ENCODE measurements at regions not wholly inside any gene's neighbourhood (a gene's known extent, or its start where the extent isn't known, plus 50 kb on each side); places are given as distances from the start of the nearest gene placed in this dataset.
"Not testable (repeated sequence)": the region's sequence is repeated elsewhere in the genome, so short reads cannot be mapped to it uniquely, and the experiment has no call there.

DNA sequence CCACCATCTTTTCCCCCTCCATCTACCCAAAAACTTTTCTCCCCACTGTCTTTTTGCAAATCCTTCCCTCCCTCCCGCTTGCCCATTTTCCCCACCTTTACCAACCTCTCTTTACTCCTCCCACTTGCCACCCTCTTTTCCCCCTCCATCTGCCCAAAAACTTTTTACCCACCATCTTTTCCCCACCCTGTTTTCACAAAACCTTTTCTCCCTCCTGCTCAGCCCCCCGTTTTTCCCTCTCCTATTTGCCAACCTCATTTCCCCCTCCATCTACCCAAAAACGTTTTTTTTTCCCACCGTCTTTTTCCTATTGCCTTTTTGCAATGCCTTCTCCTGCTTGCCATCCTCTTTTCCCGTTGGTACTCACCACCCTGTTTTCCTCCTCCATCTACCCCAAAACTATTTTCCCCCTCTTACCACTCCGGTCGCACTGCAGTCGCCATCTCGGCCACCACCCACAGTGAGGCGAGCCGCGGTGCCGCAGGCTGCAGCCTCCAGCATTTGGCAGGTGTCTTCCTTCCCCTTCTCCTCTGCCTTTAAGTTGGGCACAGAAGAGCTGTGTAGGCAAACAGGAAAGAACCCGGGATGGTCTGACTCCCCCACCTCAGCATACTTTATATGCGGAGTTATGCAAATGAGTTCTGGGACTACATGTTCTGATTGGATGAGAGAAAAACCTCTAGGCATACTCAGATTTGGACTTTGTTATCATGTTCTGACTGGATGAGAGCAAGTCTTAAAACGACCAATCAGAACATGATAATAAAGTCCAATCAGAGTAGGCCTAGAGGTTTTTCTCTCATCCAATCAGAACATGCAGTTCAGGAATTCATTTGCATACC is 121.2 kb upstream of the VPREB1 start:
- H3K36me3 ChIP-seq (ENCODE audit: control insufficient read depth in 1 of 2, insufficient read depth in 2 of 2, low read length in 2 of 2): no peaks in the 10 kb centered on the region
- H3K4me1 ChIP-seq (ENCODE audit: control insufficient read depth in 1 of 2, insufficient read depth in 2 of 2, low read length in 2 of 2): no peaks in the 10 kb centered on the region
- H3K4me3 ChIP-seq (ENCODE audit: low read depth in 1 of 2, low read length in 2 of 2): no peak overlapping the region
- H3K9me3 ChIP-seq (ENCODE audit: control insufficient read depth in 1 of 2, low read length in 2 of 2): no peaks in the 10 kb centered on the region
- no peak overlapping the region for H3K27ac ChIP-seq (ENCODE audit: low read depth, low read length)
- no peak overlapping the region for H3K9ac ChIP-seq (ENCODE audit: low read depth in 1 of 2, low read length in 2 of 2)
- H3K27me3 ChIP-seq (ENCODE audit: control insufficient read depth in 1 of 2, insufficient read depth in 2 of 2, low read length in 2 of 2): no peaks in the 10 kb centered on the region

DNA sequence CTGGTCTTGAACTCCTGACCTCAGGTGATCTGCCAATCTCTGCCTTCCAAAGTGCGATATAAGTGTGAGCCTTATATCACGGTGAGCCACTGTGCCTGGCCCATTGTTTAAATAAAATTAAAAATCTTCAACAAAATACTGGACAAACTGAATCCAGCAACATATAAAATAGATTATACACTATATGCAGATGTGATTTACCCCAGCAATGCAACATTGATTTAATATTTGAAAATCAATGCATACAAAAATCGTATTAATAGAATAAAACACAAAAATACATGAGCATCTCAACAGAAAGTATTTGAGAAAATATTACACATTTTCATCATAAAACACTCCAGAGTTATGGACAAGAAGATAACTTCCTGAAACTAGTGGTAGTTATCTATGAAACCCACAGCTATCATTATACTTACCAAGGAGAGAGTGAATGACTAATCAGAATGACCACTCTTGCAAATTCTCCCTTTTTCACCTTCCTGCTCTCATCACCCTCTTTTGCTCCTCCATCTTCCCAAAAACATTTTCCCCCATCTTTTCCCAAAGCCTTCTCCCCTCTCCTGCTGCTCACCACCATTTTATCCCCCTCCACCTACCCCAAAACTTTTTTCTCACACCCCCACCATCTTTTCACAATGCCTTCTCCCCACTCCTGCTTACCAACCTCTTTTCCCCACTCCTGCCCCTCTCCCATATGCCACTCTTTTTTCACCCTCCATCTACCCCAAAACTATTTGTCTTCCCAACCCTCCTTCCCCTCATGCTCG is 122.1 kb upstream of the VPREB1 start:
- no peaks in the 10 kb centered on the region for H3K9me3 ChIP-seq (ENCODE audit: control insufficient read depth in 1 of 2, low read length in 2 of 2)
- no peaks in the 10 kb centered on the region for H3K27me3 ChIP-seq (ENCODE audit: control insufficient read depth in 1 of 2, insufficient read depth in 2 of 2, low read length in 2 of 2)
- H3K27ac ChIP-seq (ENCODE audit: low read depth, low read length): no peak overlapping the region
- H3K36me3 ChIP-seq (ENCODE audit: control insufficient read depth in 1 of 2, insufficient read depth in 2 of 2, low read length in 2 of 2): no peaks in the 10 kb centered on the region
- H3K4me3 ChIP-seq (ENCODE audit: low read depth in 1 of 2, low read length in 2 of 2): no peak overlapping the region
- no peaks in the 10 kb centered on the region for H3K4me1 ChIP-seq (ENCODE audit: control insufficient read depth in 1 of 2, insufficient read depth in 2 of 2, low read length in 2 of 2)
- H3K9ac ChIP-seq (ENCODE audit: low read depth in 1 of 2, low read length in 2 of 2): no peak overlapping the region

DNA sequence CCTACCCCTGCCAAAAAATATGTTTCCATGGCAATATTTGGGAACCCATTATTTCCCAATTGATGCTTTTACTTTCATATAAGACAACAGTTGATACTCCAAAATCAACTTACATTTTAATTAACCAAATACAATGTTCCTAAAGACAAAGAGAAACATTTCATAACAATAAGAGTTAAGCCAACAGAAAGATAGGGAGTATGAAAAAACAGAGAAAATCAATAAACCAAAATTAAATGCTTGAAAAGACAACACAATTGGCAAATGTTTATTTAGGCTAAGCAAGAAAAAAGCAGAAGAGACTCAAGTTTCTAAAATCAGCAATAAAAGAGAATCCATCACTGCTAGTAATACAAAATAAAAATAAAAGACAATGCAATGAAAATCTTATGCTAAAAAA is 123.1 kb upstream of the VPREB1 start:
- Histone ChIP-seq H3K27me3 (ENCODE audit: control insufficient read depth in 1 of 2, insufficient read depth in 2 of 2, low read length in 2 of 2) (no peaks in the 10 kb centered on the region), H3K4me1 (ENCODE audit: control insufficient read depth in 1 of 2, insufficient read depth in 2 of 2, low read length in 2 of 2) (no peaks in the 10 kb centered on the region), H3K27ac (ENCODE audit: low read depth, low read length) (no peak overlapping the region), H3K36me3 (ENCODE audit: control insufficient read depth in 1 of 2, insufficient read depth in 2 of 2, low read length in 2 of 2) (no peaks in the 10 kb centered on the region), H3K4me3 (ENCODE audit: low read depth in 1 of 2, low read length in 2 of 2) (no peak overlapping the region), H3K9ac (ENCODE audit: low read depth in 1 of 2, low read length in 2 of 2) (no peak overlapping the region), H3K9me3 (ENCODE audit: control insufficient read depth in 1 of 2, low read length in 2 of 2) (no peaks in the 10 kb centered on the region)

DNA sequence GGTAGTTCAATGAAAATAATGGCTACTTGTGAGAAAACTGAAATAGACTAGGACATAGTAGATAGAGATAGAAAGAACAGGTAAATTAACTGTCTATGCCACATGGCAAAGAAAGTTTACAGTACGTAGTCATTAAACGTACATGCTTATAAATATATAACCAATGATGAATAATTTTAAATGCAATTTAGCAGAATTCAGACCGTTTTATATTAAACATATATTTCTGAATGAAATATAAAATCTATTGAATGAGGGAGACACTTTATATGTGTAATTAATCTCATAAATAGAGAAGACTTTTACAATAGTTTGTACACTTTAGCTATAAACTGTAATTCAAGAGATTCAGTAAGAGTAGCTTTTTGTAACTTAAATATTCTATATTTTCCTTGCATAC is 124.4 kb upstream of the VPREB1 start:
- Histone ChIP-seq H3K9ac (ENCODE audit: low read depth in 1 of 2, low read length in 2 of 2) (no peak overlapping the region), H3K4me1 (ENCODE audit: control insufficient read depth in 1 of 2, insufficient read depth in 2 of 2, low read length in 2 of 2) (no peaks in the 10 kb centered on the region), H3K27me3 (ENCODE audit: control insufficient read depth in 1 of 2, insufficient read depth in 2 of 2, low read length in 2 of 2) (no peaks in the 10 kb centered on the region), H3K27ac (ENCODE audit: low read depth, low read length) (no peak overlapping the region), H3K9me3 (ENCODE audit: control insufficient read depth in 1 of 2, low read length in 2 of 2) (no peaks in the 10 kb centered on the region), H3K4me3 (ENCODE audit: low read depth in 1 of 2, low read length in 2 of 2) (no peak overlapping the region), H3K36me3 (ENCODE audit: control insufficient read depth in 1 of 2, insufficient read depth in 2 of 2, low read length in 2 of 2) (no peaks in the 10 kb centered on the region)

DNA sequence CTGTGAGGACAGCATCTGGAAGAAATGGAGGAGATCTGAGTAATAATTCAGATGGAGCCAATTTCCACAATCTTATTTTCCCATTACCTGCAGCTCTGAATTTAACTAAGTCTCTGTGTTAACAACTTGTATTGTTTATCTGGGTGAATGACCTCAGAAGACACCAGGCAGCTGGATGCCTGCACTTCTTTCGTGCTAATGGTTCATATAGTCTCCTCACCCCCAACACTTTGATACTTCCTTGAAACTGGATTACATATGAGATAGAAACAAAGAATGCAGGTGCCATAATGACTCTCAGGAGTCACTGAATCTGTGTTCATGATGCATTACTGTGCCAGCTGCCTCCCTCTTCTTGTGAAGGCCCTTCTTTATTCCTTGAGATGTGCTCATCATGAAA is 125.6 kb upstream of the VPREB1 start:
- Histone ChIP-seq H3K4me3 (ENCODE audit: low read depth in 1 of 2, low read length in 2 of 2) (no peak overlapping the region), H3K4me1 (ENCODE audit: control insufficient read depth in 1 of 2, insufficient read depth in 2 of 2, low read length in 2 of 2) (no peaks in the 10 kb centered on the region), H3K36me3 (ENCODE audit: control insufficient read depth in 1 of 2, insufficient read depth in 2 of 2, low read length in 2 of 2) (no peaks in the 10 kb centered on the region), H3K9ac (ENCODE audit: low read depth in 1 of 2, low read length in 2 of 2) (no peak overlapping the region), H3K9me3 (ENCODE audit: control insufficient read depth in 1 of 2, low read length in 2 of 2) (no peaks in the 10 kb centered on the region), H3K27me3 (ENCODE audit: control insufficient read depth in 1 of 2, insufficient read depth in 2 of 2, low read length in 2 of 2) (no peaks in the 10 kb centered on the region), H3K27ac (ENCODE audit: low read depth, low read length) (no peak overlapping the region)

DNA sequence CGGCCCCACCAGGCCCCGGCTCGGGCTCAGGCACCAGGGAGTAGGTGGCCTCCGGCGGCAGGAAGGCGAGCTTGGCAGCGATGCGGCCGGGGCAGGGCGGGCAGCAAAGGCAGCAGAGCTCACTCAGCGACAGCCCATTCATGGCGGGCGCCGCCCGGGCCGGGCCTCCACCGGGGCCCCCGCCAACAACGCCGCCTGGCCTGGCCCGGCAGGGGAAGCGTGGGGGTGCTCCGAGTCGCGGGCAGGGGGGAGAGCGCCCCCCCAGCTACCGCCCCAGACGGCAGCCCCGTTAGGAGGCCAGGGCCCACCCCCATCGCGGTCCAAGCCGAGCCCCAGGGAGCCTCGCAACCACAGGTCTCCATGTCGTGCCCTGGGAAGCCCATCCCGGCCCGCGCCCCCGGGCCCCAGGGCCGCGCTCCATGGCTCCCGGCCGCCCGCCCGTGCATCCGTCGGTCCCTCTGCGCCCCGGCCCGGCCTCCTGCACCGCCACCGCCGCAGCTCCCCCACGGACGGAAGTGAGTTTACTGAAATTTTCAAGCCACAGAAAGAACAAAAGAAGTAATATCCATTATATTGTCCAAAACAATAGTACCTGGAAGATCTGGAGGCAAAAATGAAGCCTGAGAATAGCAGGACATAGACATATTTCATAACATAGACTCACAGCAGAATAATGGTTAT is 126.6 kb upstream of the VPREB1 start:
- H3K4me3 ChIP-seq (ENCODE audit: low read depth in 1 of 2, low read length in 2 of 2); H3K27ac ChIP-seq (ENCODE audit: low read depth, low read length); H3K9me3 ChIP-seq (ENCODE audit: control insufficient read depth in 1 of 2, low read length in 2 of 2); H3K4me1 ChIP-seq (ENCODE audit: control insufficient read depth in 1 of 2, insufficient read depth in 2 of 2, low read length in 2 of 2); H3K9ac ChIP-seq (ENCODE audit: low read depth in 1 of 2, low read length in 2 of 2); H3K36me3 ChIP-seq (ENCODE audit: control insufficient read depth in 1 of 2, insufficient read depth in 2 of 2, low read length in 2 of 2); H3K27me3 ChIP-seq (ENCODE audit: control insufficient read depth in 1 of 2, insufficient read depth in 2 of 2, low read length in 2 of 2): not testable (repeated sequence)

DNA sequence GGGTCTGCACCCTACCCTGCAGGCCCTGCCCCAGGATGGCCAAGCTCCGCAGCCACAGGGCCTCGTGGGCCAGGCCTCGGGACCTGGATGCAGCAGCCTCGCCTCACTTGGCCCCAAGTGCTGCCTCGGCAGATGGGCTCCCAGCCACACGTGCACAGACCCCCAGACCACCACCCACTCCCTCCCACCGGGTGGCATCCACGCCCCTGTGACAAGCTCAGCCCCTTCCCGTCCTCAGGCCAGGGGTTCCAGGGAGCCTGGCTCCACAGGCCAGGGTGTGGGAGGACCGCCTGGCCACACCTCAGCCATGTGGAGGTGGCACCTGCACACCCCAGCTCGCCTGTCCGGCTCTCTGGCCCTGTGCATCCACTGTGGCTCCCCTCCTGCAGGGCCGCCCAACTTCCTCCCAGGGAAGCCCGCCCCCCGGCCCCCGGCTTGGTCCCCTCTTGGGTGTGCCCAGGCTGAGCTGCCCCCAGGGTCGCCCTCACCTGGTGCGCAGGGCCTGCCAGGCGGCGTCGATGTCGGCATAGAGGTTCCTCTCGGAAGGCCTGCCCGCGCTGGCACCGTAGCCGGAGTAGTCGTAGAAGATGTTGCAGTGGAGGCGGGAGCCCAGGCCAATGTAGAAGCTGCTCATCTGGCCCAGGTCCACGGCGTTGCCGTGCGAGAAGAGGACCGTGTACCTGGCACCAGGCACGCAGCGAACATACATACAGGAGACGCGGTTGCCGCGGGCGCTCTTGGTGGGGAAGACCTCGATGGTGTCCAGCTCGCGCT is 127.4 kb upstream of the VPREB1 start:
- H3K27ac ChIP-seq (ENCODE audit: low read depth, low read length); H3K36me3 ChIP-seq (ENCODE audit: control insufficient read depth in 1 of 2, insufficient read depth in 2 of 2, low read length in 2 of 2); H3K4me1 ChIP-seq (ENCODE audit: control insufficient read depth in 1 of 2, insufficient read depth in 2 of 2, low read length in 2 of 2); H3K27me3 ChIP-seq (ENCODE audit: control insufficient read depth in 1 of 2, insufficient read depth in 2 of 2, low read length in 2 of 2); H3K4me3 ChIP-seq (ENCODE audit: low read depth in 1 of 2, low read length in 2 of 2); H3K9ac ChIP-seq (ENCODE audit: low read depth in 1 of 2, low read length in 2 of 2); H3K9me3 ChIP-seq (ENCODE audit: control insufficient read depth in 1 of 2, low read length in 2 of 2): not testable (repeated sequence)

DNA sequence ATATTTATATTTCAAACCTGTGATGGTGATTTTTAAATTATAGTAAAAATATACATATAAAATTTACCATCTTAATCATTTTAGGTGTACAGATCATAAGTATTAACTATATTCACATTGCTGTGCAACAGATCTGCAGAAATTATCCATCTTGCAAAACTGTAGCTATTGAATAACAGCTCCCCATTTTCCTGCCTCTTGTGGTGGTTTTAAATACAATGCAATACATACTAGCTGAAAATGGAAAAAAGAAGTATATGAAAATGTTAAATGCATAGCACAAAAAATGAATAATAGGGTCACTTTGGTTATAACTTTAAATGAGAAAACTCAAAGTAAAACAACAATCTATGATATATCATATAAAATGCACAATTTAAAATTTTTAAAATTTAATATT is 130.9 kb upstream of the VPREB1 start:
- H3K27me3 ChIP-seq (ENCODE audit: control insufficient read depth in 1 of 2, insufficient read depth in 2 of 2, low read length in 2 of 2): no peaks in the 10 kb centered on the region
- H3K36me3 ChIP-seq (ENCODE audit: control insufficient read depth in 1 of 2, insufficient read depth in 2 of 2, low read length in 2 of 2): no peaks in the 10 kb centered on the region
- H3K9ac ChIP-seq (ENCODE audit: low read depth in 1 of 2, low read length in 2 of 2): no peak overlapping the region

DNA sequence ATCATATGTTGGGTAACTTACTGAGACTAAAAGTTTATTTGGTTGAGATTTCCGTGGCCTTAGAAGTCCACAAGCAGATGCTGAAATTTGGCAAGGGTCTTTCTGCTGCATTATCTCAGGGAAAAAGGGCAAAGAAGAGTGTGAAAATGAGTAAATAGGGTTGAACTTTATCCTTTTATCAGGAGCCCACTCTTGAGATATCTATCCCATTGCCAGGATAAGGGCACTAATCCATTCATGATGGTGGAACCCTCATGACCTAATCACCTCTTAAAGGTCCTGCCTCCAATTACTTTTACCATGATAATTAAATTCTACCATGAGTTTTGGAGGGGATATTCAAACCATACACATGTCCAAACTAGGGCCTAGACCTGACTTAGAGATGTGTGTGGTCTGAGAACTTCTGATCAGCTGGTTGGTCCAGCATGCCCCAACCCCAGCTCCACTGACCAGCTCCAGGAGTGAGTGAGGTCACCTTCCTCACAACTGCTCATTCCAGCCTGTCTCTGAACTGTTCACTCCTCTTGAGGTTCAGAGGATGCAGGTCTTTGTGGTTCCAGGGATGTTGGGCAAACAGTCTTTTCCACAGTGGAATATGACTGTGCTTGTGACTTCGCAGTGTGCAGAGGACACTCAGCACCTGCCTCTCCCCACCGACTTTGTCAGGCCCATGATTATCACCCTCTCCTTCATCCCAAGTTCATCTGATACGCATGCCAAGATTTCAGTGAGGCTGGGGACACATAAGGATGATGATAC is 130.1 kb upstream of the TOP3B start:
- H3K27me3 ChIP-seq (ENCODE audit: control insufficient read depth in 1 of 2, insufficient read depth in 2 of 2, low read length in 2 of 2): no peaks in the 10 kb centered on the region
- H3K4me3 ChIP-seq (ENCODE audit: low read depth in 1 of 2, low read length in 2 of 2): no peak overlapping the region

More for the DNA sequence above, 130.9 kb upstream of the VPREB1 start:
- Histone ChIP-seq H3K9me3 (ENCODE audit: control insufficient read depth in 1 of 2, low read length in 2 of 2) (no peaks in the 10 kb centered on the region), H3K4me3 (ENCODE audit: low read depth in 1 of 2, low read length in 2 of 2) (no peak overlapping the region), H3K4me1 (ENCODE audit: control insufficient read depth in 1 of 2, insufficient read depth in 2 of 2, low read length in 2 of 2) (no peaks in the 10 kb centered on the region), H3K27ac (ENCODE audit: low read depth, low read length) (no peak overlapping the region)

More for the DNA sequence above, 130.1 kb upstream of the TOP3B start:
- Histone ChIP-seq H3K36me3 (ENCODE audit: control insufficient read depth in 1 of 2, insufficient read depth in 2 of 2, low read length in 2 of 2) (no peaks in the 10 kb centered on the region), H3K9ac (ENCODE audit: low read depth in 1 of 2, low read length in 2 of 2) (no peak overlapping the region), H3K9me3 (ENCODE audit: control insufficient read depth in 1 of 2, low read length in 2 of 2) (no peaks in the 10 kb centered on the region), H3K27ac (ENCODE audit: low read depth, low read length) (no peak overlapping the region), H3K4me1 (ENCODE audit: control insufficient read depth in 1 of 2, insufficient read depth in 2 of 2, low read length in 2 of 2) (no peaks in the 10 kb centered on the region)

All from duodenal mucosa (tissue), 2 donors.